Fibroblast of skin of scalp (primary cell): ENCODE measurements at regions not wholly inside any gene's neighbourhood (a gene's known extent, or its start where the extent isn't known, plus 50 kb on each side); places are given as distances from the start of the nearest gene placed in this dataset.
"Not testable (repeated sequence)": the region's sequence is repeated elsewhere in the genome, so short reads cannot be mapped to it uniquely, and the experiment has no call there.

Experiments used
- DNase-seq: peaks from one replicate; pipeline ENCODE4 v3.0.0-alpha.2; 2013

GRCh38 chr2:166381-166780, 97.5 kb downstream of the SH3YL1 start:
- DNase-seq = no peak

GRCh38 chr2:165530-165929, 98.3 kb downstream of the SH3YL1 start:
- no peak for DNase-seq

- no peak for DNase-seq
These were observed 101.1 kb downstream of the SH3YL1 start for GRCh38 chr2:162473-163382.

GRCh38 chr2:161729-162128, 102.1 kb downstream of the SH3YL1 start:
- no peak for DNase-seq

- DNase-seq = no peak
These were observed 105.4 kb upstream of the FAM110C start for GRCh38 chr2:151553-152334.

- no peak for DNase-seq
These were observed 99.1 kb upstream of the FAM110C start for GRCh38 chr2:145407-145806.

- no peak for DNase-seq
These were observed 95.3 kb upstream of the FAM110C start for GRCh38 chr2:141611-142010.

GRCh38 chr2:136666-137065, 90.4 kb upstream of the FAM110C start:
- no peak for DNase-seq

GRCh38 chr2:133675-134593, 87.6 kb upstream of the FAM110C start:
- DNase-seq = no peak

- not testable (repeated sequence) for DNase-seq
These were observed 80.5 kb upstream of the FAM110C start for GRCh38 chr2:126769-127168.

GRCh38 chr2:124241-124880, 78.1 kb upstream of the FAM110C start:
- DNase-seq = no peak

GRCh38 chr2:116953-117352, 70.6 kb upstream of the FAM110C start:
- no peak for DNase-seq

- peak; percentile 5 for DNase-seq
These were observed 69.0 kb upstream of the FAM110C start for GRCh38 chr2:115303-115702.

GRCh38 chr2:114616-115015, 68.3 kb upstream of the FAM110C start:
- DNase-seq = no peak

GRCh38 chr2:109998-110397, 63.7 kb upstream of the FAM110C start:
- DNase-seq = no peak

GRCh38 chr2:108920-109809, 62.9 kb upstream of the FAM110C start:
- DNase-seq = no peak

- no peak for DNase-seq
These were observed 54.7 kb upstream of the FAM110C start for GRCh38 chr2:101016-101415.
